ENCODE measurements at regions not wholly inside any gene's neighbourhood (a gene's known extent, or its start where the extent isn't known, plus 50 kb on each side); places are given as distances from the start of the nearest gene placed in this dataset.
"Not testable (repeated sequence)": the region's sequence is repeated elsewhere in the genome, so short reads cannot be mapped to it uniquely, and the experiment has no call there.

DNA sequence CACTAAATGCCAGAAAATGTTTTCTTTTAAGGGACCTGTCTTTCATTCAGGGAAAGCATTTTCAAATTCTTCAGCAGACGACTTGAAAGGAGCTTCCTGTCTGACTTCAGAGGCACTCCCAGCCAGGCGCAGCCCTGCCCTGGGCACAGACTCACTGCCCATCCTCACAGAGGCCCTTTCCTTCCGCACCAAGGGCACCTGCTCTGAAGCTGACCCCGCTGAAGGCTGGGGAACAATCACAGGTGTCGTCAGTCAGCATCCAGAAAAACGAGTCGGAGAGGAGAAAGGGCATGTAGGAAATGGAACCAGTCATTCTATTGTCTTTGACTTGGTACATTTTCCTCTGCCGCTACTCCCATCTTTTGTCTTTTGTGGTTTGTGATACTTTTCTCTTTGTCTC lies 125.3 kb upstream of the PARD3 start:
- H3K4me1 Mint-ChIP-seq, result no peaks in the 10 kb centered on the region
- Histone ChIP-seq H2AFZ (ENCODE audit: insufficient read depth, low read depth, low read length, poor library complexity, severe bottlenecking) (no peak overlapping the region), H3K79me2 (ENCODE audit: insufficient read depth, low read length) (no peaks in the 10 kb centered on the region), H3K9ac (ENCODE audit: insufficient read depth, low read length, poor library complexity, severe bottlenecking) (no peak overlapping the region), H3K27ac (ENCODE audit: low read depth in 1 of 2, low read length in 2 of 2) (no peak overlapping the region), H3K27me3 (ENCODE audit: control insufficient read depth in 2 of 2, insufficient read depth in 2 of 2, low read length in 2 of 2) (no peaks in the 10 kb centered on the region), H3K4me1 (ENCODE audit: control insufficient read depth in 1 of 2, insufficient read depth in 2 of 2, low read length in 2 of 2) (no peaks in the 10 kb centered on the region), H4K20me1 (ENCODE audit: insufficient read depth, low read length) (no peaks in the 10 kb centered on the region), H3K9me3 (replicated peaks in 1 of 2; ENCODE audit: control insufficient read depth in 1 of 2, insufficient read depth in 1 of 2, low read length in 2 of 2) (no peaks in the 10 kb centered on the region), H3K4me3 (replicated peaks in 1 of 3; ENCODE audit: low read depth in 2 of 3, low read length in 3 of 3) (no peak overlapping the region), H3K4me2 (replicated peaks; ENCODE audit: extremely low read depth, low read length, poor library complexity, severe bottlenecking) (no peak overlapping the region), H3K36me3 (replicated peaks in 1 of 2; ENCODE audit: control insufficient read depth in 1 of 2, insufficient read depth in 2 of 2, low read length in 2 of 2) (no peaks in the 10 kb centered on the region)
- H3K4me3 Mint-ChIP-seq, result no peak overlapping the region
- peaks cover 0 to 10% (median 0%) of the 10 kb centered on the region in 7 donors for H3K9me3 Mint-ChIP-seq
- 62% methylated on average over 6 of the region's 8 CpGs for WGBS (ENCODE audit: insufficient coverage)
- DNase-seq, result no peak
- TF ChIP-seq CTCF (IDR thresholded peaks at IDR 0.05), result no peak
- peaks cover 2 to 5% (median 4%) of the 10 kb centered on the region in 3 donors for H3K27me3 Mint-ChIP-seq (ENCODE audit: low read depth in 3 of 3)
- no peak overlapping the region for H3K27ac Mint-ChIP-seq
- H3K36me3 Mint-ChIP-seq, result no peaks in the 10 kb centered on the region
- intact Hi-C loops (cut with micrococcal nuclease), result no loop called here

DNA sequence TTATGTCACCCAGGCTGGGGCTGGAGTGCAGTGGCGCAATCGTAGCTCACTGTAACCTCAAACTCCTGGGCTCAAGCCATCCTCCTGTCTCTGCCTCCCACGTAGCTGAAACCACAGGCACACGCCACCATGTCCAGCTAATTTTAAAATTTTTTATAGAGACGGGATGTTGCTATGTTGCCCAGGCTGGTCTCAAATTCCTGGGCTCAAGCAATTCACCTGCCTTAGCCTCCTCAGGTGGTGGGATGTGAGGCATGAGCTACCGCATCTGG lies 123.2 kb upstream of the PARD3 start:
- Histone ChIP-seq H4K20me1 (ENCODE audit: insufficient read depth, low read length) (no peaks in the 10 kb centered on the region), H2AFZ (ENCODE audit: insufficient read depth, low read depth, low read length, poor library complexity, severe bottlenecking) (no peak overlapping the region), H3K27me3 (ENCODE audit: control insufficient read depth in 2 of 2, insufficient read depth in 2 of 2, low read length in 2 of 2) (no peaks in the 10 kb centered on the region), H3K4me2 (replicated peaks; ENCODE audit: extremely low read depth, low read length, poor library complexity, severe bottlenecking) (no peak overlapping the region), H3K79me2 (ENCODE audit: insufficient read depth, low read length) (no peaks in the 10 kb centered on the region), H3K4me3 (replicated peaks in 1 of 3; ENCODE audit: low read depth in 2 of 3, low read length in 3 of 3) (no peak overlapping the region), H3K4me1 (ENCODE audit: control insufficient read depth in 1 of 2, insufficient read depth in 2 of 2, low read length in 2 of 2) (no peaks in the 10 kb centered on the region), H3K36me3 (replicated peaks in 1 of 2; ENCODE audit: control insufficient read depth in 1 of 2, insufficient read depth in 2 of 2, low read length in 2 of 2) (no peaks in the 10 kb centered on the region), H3K27ac (ENCODE audit: low read depth in 1 of 2, low read length in 2 of 2) (no peak overlapping the region), H3K9ac (ENCODE audit: insufficient read depth, low read length, poor library complexity, severe bottlenecking) (no peak overlapping the region), H3K9me3 (replicated peaks in 1 of 2; ENCODE audit: control insufficient read depth in 1 of 2, insufficient read depth in 1 of 2, low read length in 2 of 2) (no peaks in the 10 kb centered on the region)
- no peaks in the 10 kb centered on the region for H3K36me3 Mint-ChIP-seq
- no peak overlapping the region for H3K27ac Mint-ChIP-seq
- WGBS (ENCODE audit: insufficient coverage), result 79% methylated on average over 2 of the region's 6 CpGs
- intact Hi-C loops (cut with micrococcal nuclease), result no loop called here
- H3K4me1 Mint-ChIP-seq, result no peaks in the 10 kb centered on the region
- peaks cover 0 to 4% (median 0%) of the 10 kb centered on the region in 7 donors for H3K9me3 Mint-ChIP-seq
- peaks cover 0 to 3% (median 3%) of the 10 kb centered on the region in 3 donors for H3K27me3 Mint-ChIP-seq (ENCODE audit: low read depth in 3 of 3)
- no peak overlapping the region for H3K4me3 Mint-ChIP-seq
- DNase-seq, result no peak
- no peak for TF ChIP-seq CTCF (IDR thresholded peaks at IDR 0.05)

GRCh38 chr10:34937643-34938398 lies 122.7 kb upstream of the PARD3 start:
- H3K36me3 Mint-ChIP-seq; H3K79me2 ChIP-seq (ENCODE audit: insufficient read depth, low read length); intact Hi-C loops (cut with micrococcal nuclease); H3K27me3 Mint-ChIP-seq (ENCODE audit: low read depth in 3 of 3); H3K4me2 ChIP-seq (replicated peaks; ENCODE audit: extremely low read depth, low read length, poor library complexity, severe bottlenecking); H2AFZ ChIP-seq (ENCODE audit: insufficient read depth, low read depth, low read length, poor library complexity, severe bottlenecking); H3K9ac ChIP-seq (ENCODE audit: insufficient read depth, low read length, poor library complexity, severe bottlenecking); H3K4me3 Mint-ChIP-seq; H3K4me3 ChIP-seq (replicated peaks in 1 of 3; ENCODE audit: low read depth in 2 of 3, low read length in 3 of 3); H4K20me1 ChIP-seq (ENCODE audit: insufficient read depth, low read length); H3K9me3 ChIP-seq (replicated peaks in 1 of 2; ENCODE audit: control insufficient read depth in 1 of 2, insufficient read depth in 1 of 2, low read length in 2 of 2); H3K36me3 ChIP-seq (replicated peaks in 1 of 2; ENCODE audit: control insufficient read depth in 1 of 2, insufficient read depth in 2 of 2, low read length in 2 of 2); H3K27ac Mint-ChIP-seq; H3K27ac ChIP-seq (ENCODE audit: low read depth in 1 of 2, low read length in 2 of 2); H3K4me1 ChIP-seq (ENCODE audit: control insufficient read depth in 1 of 2, insufficient read depth in 2 of 2, low read length in 2 of 2); H3K27me3 ChIP-seq (ENCODE audit: control insufficient read depth in 2 of 2, insufficient read depth in 2 of 2, low read length in 2 of 2); H3K9me3 Mint-ChIP-seq; H3K4me1 Mint-ChIP-seq; DNase-seq: not testable (repeated sequence)
- 55% methylated on average over 5 of the region's 7 CpGs for WGBS (ENCODE audit: insufficient coverage)

All from CD14-positive monocyte (primary cell).